ENCODE measurements at regions not wholly inside any gene's neighbourhood (a gene's known extent, or its start where the extent isn't known, plus 50 kb on each side); places are given as distances from the start of the nearest gene placed in this dataset.

GRCh38 chr10:10213237-10213636 is 804.4 kb upstream of the CELF2 start:
- DNase-seq = no peak

GRCh38 chr10:10222304-10222841 is 795.3 kb upstream of the CELF2 start:
- no peak for DNase-seq

GRCh38 chr10:10223131-10223530 is 794.5 kb upstream of the CELF2 start:
- DNase-seq = no peak

GRCh38 chr10:10225136-10225676 is 792.5 kb upstream of the CELF2 start:
- DNase-seq = no peak

- no peak for DNase-seq
Observed at GRCh38 chr10:10233229-10233628, 784.4 kb upstream of the CELF2 start.

GRCh38 chr10:10235003-10235402 is 782.7 kb upstream of the CELF2 start:
- no peak for DNase-seq

GRCh38 chr10:10247585-10247984 is 770.1 kb upstream of the CELF2 start:
- DNase-seq = no peak

- no peak for DNase-seq
Observed at GRCh38 chr10:10256860-10257259, 760.8 kb upstream of the CELF2 start.

- no peak for DNase-seq
Observed at GRCh38 chr10:10259013-10259412, 758.7 kb upstream of the CELF2 start.

- DNase-seq = no peak
Observed at GRCh38 chr10:10270126-10271050, 747.3 kb upstream of the CELF2 start.

- DNase-seq = no peak
Observed at GRCh38 chr10:10271639-10272192, 746.0 kb upstream of the CELF2 start.

GRCh38 chr10:10273661-10274060 is 744.0 kb upstream of the CELF2 start:
- DNase-seq = no peak

GRCh38 chr10:10279906-10280305 is 737.8 kb upstream of the CELF2 start:
- no peak for DNase-seq

GRCh38 chr10:10292501-10292900 is 725.2 kb upstream of the CELF2 start:
- DNase-seq = no peak

GRCh38 chr10:10293041-10293440 is 724.6 kb upstream of the CELF2 start:
- DNase-seq = no peak

- DNase-seq = no peak
Observed at GRCh38 chr10:10293481-10293951, 724.2 kb upstream of the CELF2 start.

- no peak for DNase-seq
Observed at GRCh38 chr10:10294184-10294880, 723.3 kb upstream of the CELF2 start.

- no peak for DNase-seq
Observed at GRCh38 chr10:10294881-10295529, 722.7 kb upstream of the CELF2 start.

- no peak for DNase-seq
Observed at GRCh38 chr10:10295537-10295936, 722.1 kb upstream of the CELF2 start.

GRCh38 chr10:10302689-10303088 is 715.0 kb upstream of the CELF2 start:
- DNase-seq = no peak

GRCh38 chr10:10307036-10307435 is 710.6 kb upstream of the CELF2 start:
- DNase-seq = no peak

- no peak for DNase-seq
Observed at GRCh38 chr10:10307551-10307950, 710.1 kb upstream of the CELF2 start.

- no peak for DNase-seq
Observed at GRCh38 chr10:10310498-10310897, 707.2 kb upstream of the CELF2 start.

All from CD4-positive, alpha-beta T cell treated with Interleukin-12 subunit alpha and Interleukin-12 subunit beta, for 1 hour (primary cell).